GM06990 (cell line): ENCODE measurements at regions not wholly inside any gene's neighbourhood (a gene's known extent, or its start where the extent isn't known, plus 50 kb on each side); places are given as distances from the start of the nearest gene placed in this dataset.

Experiments used
- DNase-seq: peaks from one replicate; pipeline ENCODE4 v3.0.0-alpha.2; 2011; ENCODE audit not compliant: insufficient read length; ENCODE audit errors: extremely low read depth
- H3K27me3 ChIP-seq: replicated peaks from 2 replicates; pipeline ENCODE4 v1.6.0; 2011; ENCODE audit warnings: low read length; ENCODE audit not compliant: control insufficient read depth, insufficient read depth
- H3K36me3 ChIP-seq: 2 replicates; pipeline ENCODE4 v1.5.1; 2011; ENCODE audit warnings: low read length; ENCODE audit not compliant: control insufficient read depth, insufficient read depth
- H3K4me3 ChIP-seq: replicated peaks from 2 replicates; pipeline ENCODE4 v1.5.1; 2011; ENCODE audit warnings: low read depth, mild to moderate bottlenecking, control low read depth, low read length
- TF ChIP-seq, protein P1 (sequence below): IDR thresholded peaks from 2 replicates; pipeline ENCODE4 v1.5.1; 2011; ENCODE audit warnings: low read length, control low read depth, mild to moderate bottlenecking, inconsistent platforms; ENCODE audit not compliant: insufficient read depth, poor library complexity, severe bottlenecking

DNA sequence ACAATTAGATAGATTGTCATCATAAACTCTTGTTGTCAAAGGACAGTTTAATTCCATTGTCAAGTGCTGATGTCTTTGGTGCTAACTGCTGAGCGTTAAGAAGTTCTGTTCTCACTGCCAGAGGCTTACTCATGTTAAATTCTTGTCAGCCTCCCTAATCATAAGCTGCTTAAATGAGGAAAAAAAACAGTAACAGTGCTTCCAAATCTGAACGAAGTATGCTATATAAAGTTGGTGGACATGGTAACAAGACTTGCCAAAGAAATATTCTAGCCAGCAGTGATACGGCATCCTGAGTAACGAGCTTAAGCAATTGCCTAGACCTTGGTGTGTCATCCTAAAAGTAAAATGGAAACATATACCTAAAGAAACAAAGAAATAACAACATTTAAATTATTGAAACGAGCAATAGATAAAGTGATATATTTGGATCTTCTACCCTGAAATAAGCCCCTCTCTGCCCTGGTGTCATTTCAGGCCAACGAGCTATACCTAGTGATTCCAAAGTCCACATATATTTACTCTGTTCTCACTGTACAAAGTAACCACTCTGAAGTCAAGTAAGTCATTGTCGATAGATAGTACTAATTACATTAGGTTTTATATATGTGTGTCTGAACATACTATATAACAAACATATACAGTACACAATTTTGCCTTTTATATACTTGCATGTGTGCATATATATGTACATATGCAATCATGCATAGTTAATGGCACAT, 339.7 kb upstream of the HS3ST1 start:
- Histone ChIP-seq H3K4me3 (no peak overlapping the region), H3K27me3 (no peaks in the 10 kb centered on the region), H3K36me3 (no peaks in the 10 kb centered on the region)
- no peak for DNase-seq
- TF ChIP-seq, protein P1, sequence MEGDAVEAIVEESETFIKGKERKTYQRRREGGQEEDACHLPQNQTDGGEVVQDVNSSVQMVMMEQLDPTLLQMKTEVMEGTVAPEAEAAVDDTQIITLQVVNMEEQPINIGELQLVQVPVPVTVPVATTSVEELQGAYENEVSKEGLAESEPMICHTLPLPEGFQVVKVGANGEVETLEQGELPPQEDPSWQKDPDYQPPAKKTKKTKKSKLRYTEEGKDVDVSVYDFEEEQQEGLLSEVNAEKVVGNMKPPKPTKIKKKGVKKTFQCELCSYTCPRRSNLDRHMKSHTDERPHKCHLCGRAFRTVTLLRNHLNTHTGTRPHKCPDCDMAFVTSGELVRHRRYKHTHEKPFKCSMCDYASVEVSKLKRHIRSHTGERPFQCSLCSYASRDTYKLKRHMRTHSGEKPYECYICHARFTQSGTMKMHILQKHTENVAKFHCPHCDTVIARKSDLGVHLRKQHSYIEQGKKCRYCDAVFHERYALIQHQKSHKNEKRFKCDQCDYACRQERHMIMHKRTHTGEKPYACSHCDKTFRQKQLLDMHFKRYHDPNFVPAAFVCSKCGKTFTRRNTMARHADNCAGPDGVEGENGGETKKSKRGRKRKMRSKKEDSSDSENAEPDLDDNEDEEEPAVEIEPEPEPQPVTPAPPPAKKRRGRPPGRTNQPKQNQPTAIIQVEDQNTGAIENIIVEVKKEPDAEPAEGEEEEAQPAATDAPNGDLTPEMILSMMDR, result no peak

DNA sequence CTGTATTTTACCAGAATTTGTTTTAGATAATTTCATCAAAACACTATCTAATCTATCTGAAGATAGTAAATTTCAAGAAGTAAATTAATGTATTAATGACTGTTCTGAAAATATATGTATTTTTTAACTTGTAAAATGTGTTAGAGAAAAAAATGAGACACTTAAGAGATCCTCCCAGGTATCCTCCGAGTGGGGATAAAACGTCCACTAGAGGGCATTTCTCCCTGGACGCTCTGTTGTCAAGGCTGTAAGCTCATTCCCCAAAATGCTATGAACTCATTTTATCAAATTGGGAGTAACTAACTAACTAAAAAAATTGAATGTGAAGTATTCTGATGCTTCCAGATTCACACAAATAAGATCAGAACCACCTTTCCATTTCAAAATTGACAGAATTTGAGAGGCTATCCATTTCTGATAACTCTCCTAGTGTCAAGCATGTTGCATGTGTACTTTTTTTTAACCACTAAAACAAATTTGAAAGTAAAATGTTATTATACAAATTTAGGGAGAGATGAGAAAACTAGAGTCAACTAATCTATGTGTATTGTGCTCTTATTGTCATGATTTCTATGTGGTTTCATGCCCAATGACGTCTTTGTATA, 337.3 kb upstream of the HS3ST1 start:
- Histone ChIP-seq H3K27me3 (no peaks in the 10 kb centered on the region), H3K36me3 (no peaks in the 10 kb centered on the region), H3K4me3 (no peak overlapping the region)
- DNase-seq, result no peak
- TF ChIP-seq, protein P1, result peak; percentile 75

DNA sequence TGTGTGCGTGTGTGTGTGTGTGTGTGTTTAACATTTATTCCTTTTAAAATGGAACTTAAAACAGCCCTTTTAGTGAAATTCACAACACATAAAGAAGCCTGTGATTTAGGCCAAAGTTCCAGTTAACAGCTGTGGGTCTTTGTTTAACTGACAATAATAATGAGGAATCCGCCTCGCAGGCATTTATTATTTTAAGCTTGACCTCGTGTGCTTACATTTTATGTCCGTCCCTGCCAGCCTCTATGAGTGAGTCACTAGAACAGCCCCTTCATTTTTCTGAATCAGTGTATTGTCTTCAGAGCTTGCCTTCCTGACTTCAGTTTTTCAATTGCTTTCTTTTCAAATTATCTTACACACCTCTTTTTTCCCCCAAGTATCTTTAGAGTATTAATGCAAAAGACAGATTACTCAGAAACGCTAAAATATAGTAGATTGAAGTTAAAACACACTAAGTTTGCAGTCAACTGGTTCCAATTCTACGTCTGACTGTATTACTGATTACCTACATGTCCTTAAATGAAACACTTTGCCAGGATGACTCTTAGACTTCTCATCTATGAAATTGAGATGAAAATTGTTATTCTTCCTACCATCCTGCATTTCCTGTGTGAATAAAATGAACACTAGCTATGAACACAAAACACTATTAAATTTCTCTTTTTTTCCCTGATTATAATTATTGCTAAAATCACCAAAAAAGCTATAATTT, 319.6 kb upstream of the HS3ST1 start:
- Histone ChIP-seq H3K4me3 (no peak overlapping the region), H3K27me3 (no peaks in the 10 kb centered on the region), H3K36me3 (no peaks in the 10 kb centered on the region)
- TF ChIP-seq, protein P1, result no peak
- no peak for DNase-seq

DNA sequence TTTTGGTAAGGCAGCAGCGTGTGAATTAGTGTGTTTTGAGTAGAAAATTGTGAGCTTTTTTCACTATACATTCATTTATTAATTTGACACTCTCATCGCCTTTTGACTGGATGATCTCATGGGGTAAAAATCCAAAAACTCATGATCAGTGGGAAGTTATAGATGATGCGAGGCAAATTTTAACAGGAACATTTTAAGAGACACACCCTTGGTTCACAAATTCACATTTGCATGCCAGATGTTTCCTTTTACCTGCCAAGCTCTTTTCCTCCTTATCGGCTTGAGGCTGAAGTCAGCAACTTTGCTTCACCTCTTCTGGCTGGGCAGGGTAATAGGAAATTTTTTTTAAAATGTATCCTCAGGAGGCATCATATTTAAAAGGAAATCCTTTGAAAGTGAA, 318.0 kb upstream of the HS3ST1 start:
- no peaks in the 10 kb centered on the region for H3K36me3 ChIP-seq
- no peak for DNase-seq
- no peak overlapping the region for H3K4me3 ChIP-seq
- no peaks in the 10 kb centered on the region for H3K27me3 ChIP-seq
- TF ChIP-seq, protein P1, result no peak

DNA sequence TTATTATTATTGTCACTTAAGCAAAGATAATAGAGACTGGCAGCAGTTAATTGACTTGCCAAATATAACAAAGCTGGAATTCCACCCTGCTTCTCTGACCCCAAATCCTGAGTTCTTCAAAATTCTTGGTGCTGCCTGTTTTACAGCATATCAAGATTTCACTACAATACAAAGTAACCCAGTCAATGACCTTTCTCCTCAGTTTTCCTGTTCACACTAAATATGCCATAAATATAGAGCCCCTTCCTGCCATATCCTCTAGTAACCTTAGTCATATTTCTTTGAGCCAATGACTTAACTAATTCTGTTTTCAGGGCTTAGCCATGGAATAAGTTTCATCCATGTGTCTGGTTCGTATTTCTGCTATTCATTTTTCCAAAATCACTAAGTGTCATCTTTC, 315.3 kb upstream of the HS3ST1 start:
- Histone ChIP-seq H3K27me3 (no peaks in the 10 kb centered on the region), H3K4me3 (no peak overlapping the region)
- TF ChIP-seq, protein P1, result no peak

More for the DNA sequence above, 315.3 kb upstream of the HS3ST1 start:
- no peaks in the 10 kb centered on the region for H3K36me3 ChIP-seq
- DNase-seq, result no peak
